K562 (cell line): ENCODE measurements at regions not wholly inside any gene's neighbourhood (a gene's known extent, or its start where the extent isn't known, plus 50 kb on each side); places are given as distances from the start of the nearest gene placed in this dataset.

Experiments
- ATAC-seq: fragments of 200-7000 bp; cut with Tn5 transposase; 3 replicates; pipeline ENCODE4 v1.9.1; 2020; ENCODE audit warnings: moderate library complexity
- BruUV-seq: library from RNA; stranded (reverse); fragments of 400-500 nt; replicated peaks from 2 replicates; lab custom pipeline; 2021; lab: Mats Ljungman, UMichigan
- CTCF ChIA-PET: fragments of 300-600 bp; formaldehyde crosslinking; extraction: SDS; loops from one replicate; lab custom pipeline; 2021; ENCODE audit warnings: low intra/inter-chr PET ratio; lab: Yijun Ruan, JAX
- POLR2A ChIA-PET: fragments of 300-600, 350-650 bp; sonication (Branson Sonifier 250); formaldehyde crosslinking; extraction: SDS; loops from one replicate; lab custom pipeline; 2021; ENCODE audit warnings: antibody characterized with exemption, inconsistent platforms; lab: Yijun Ruan, JAX
- DNase-seq, 4 experiments: peaks; one replicate each; pipeline versions ENCODE4 v3.0.0 to v3.0.0-alpha.2; 2011 to 2018; ENCODE audit warnings: low spot score in 3 of 4, mixed read lengths in 3 of 4; ENCODE audit errors: extremely low read depth in 1 of 4
- FAIRE-seq: peaks from 2 replicates; lab custom pipeline; 2011; peaks lifted over from hg19 to GRCh38; lab: Jason Lieb, UNC
- H2AFZ ChIP-seq: 2 replicates; pipeline ENCODE4 v1.6.0; 2011; ENCODE audit warnings: low read depth, low read length, control low read depth, inconsistent platforms
- H3K27ac ChIP-seq: fragments of 200-600 bp; 3 replicates; pipeline ENCODE4 v1.8.0; 2011; ENCODE audit warnings: low read depth, mild to moderate bottlenecking, control low read depth, inconsistent platforms, low read length, moderate library complexity, mixed read lengths; ENCODE audit errors: extremely low read depth
- H3K27me3 ChIP-seq, 2 experiments: fragments of 300-600 bp in 1 of 2; 2 replicates in 1 of 2; 3 replicates in 1 of 2; pipeline versions ENCODE4 v1.6.0 to v1.8.0; 2011; ENCODE audit warnings: inconsistent platforms in 2 of 2, low read length in 2 of 2, mild to moderate bottlenecking in 1 of 2, mixed read lengths in 1 of 2, moderate library complexity in 1 of 2; ENCODE audit not compliant: control insufficient read depth in 2 of 2, insufficient read depth in 2 of 2
- H3K36me3 ChIP-seq: fragments of 300-600 bp; 3 replicates; pipeline ENCODE4 v1.8.0; 2011; ENCODE audit warnings: mild to moderate bottlenecking, low read length, inconsistent platforms; ENCODE audit not compliant: control insufficient read depth, insufficient read depth
- H3K4me1 ChIP-seq, 2 experiments: fragments of 200-600 bp in 1 of 2; replicated peaks in 1 of 2; 2 replicates in 1 of 2; 3 replicates in 1 of 2; pipeline versions ENCODE4 v1.5.1 to v1.8.0; 2011; ENCODE audit warnings: inconsistent platforms in 2 of 2, low read length in 2 of 2, mild to moderate bottlenecking in 1 of 2, mixed read lengths in 1 of 2, moderate library complexity in 1 of 2; ENCODE audit not compliant: control insufficient read depth in 2 of 2, insufficient read depth in 2 of 2
- H3K4me2 ChIP-seq: 2 replicates; pipeline ENCODE4 v1.6.1; 2011; ENCODE audit warnings: low read length, control low read depth, inconsistent platforms, mixed read lengths; ENCODE audit not compliant: insufficient read depth
- H3K4me3 ChIP-seq: fragments of 200-600 bp; sonication (generic), shearing (Covaris generic); 2 replicates; pipeline ENCODE4 v1.5.1; 2016; ENCODE audit warnings: control low read depth, inconsistent platforms
- H3K79me2 ChIP-seq: fragments of 200-600 bp; 3 replicates; pipeline ENCODE4 v1.8.0; 2011; ENCODE audit warnings: low read length, inconsistent platforms; ENCODE audit not compliant: control insufficient read depth, insufficient read depth
- H3K9ac ChIP-seq, 2 experiments: 2 replicates each; pipeline versions ENCODE4 v1.6.0 to v1.6.1; 2011; ENCODE audit warnings: low read depth in 2 of 2, low read length in 2 of 2, control low read depth in 1 of 2, inconsistent platforms in 1 of 2, mild to moderate bottlenecking in 1 of 2, mixed read lengths in 1 of 2; ENCODE audit not compliant: insufficient read depth in 1 of 2
- H3K9me1 ChIP-seq: one replicate; pipeline ENCODE4 v1.6.0; 2011; ENCODE audit warnings: inconsistent platforms, mild to moderate bottlenecking, low read length, moderate library complexity; ENCODE audit not compliant: control insufficient read depth, insufficient read depth
- H3K9me3 ChIP-seq: replicated peaks from 2 replicates; pipeline ENCODE4 v1.5.1; 2011; ENCODE audit warnings: low read depth, low read length, inconsistent platforms; ENCODE audit not compliant: control insufficient read depth, insufficient read depth
- H4K20me1 ChIP-seq: replicated peaks from 2 replicates; pipeline ENCODE4 v1.6.1; 2011; ENCODE audit warnings: low read length, inconsistent platforms, mixed read lengths; ENCODE audit not compliant: control insufficient read depth, insufficient read depth
- CEBPB ChIP-seq: fragments of 450-650 bp; IDR thresholded peaks from 2 replicates; pipeline ENCODE4 v1.6.1; 2016; ENCODE audit warnings: missing genetic modification characterization, missing compliant biosample characterization
- WGBS: fragments of 100-300 bp; shearing (Covaris generic); methylation state at CpG from one replicate; pipeline ENCODE4 v1.1.6; 2016; ENCODE audit warnings: low coverage, mixed read lengths; ENCODE audit not compliant: insufficient coverage; ENCODE audit errors: missing lambda C conversion rate; 5-methylcytosine and 5-hydroxymethylcytosine counted together
- in situ Hi-C: fragments of 300-500 bp; cut with MboI; formaldehyde crosslinking; loops from 4 replicates; pipeline ENCODE4 v1.15.0; 2018; ENCODE audit warnings: inconsistent platforms, mixed read lengths
- intact Hi-C: fragments of 100-400 bp; cut with micrococcal nuclease; formaldehyde crosslinking; loops from 2 replicates; pipeline ENCODE4 v1.14.2; 2022
- TF ChIP-seq, protein P1 (sequence below): sonication (generic); formaldehyde crosslinking; IDR thresholded peaks from 2 replicates; pipeline ENCODE4 v1.8.0; 2022; ENCODE audit warnings: mild to moderate bottlenecking, missing genetic modification reagents, borderline replicate concordance

- ChIA-PET CTCF (no interaction called here), POLR2A (no interaction called here)
- H3K27me3 ChIP-seq = no peaks in the 10 kb centered on the region
- H4K20me1 ChIP-seq = no peaks in the 10 kb centered on the region
- H3K4me2 ChIP-seq = peak overlapping the region; percentile 6; the same call in 1 of the 2 replicates
- peak; percentile 80 for ATAC-seq
- FAIRE-seq = peak; percentile 74
- in situ Hi-C loops (no loop called here), intact Hi-C loops (no loop called here)
- WGBS = 5% methylated on average over 2 of the region's 2 CpGs
- BruUV-seq = no TSS peak
- peak in 2 of 4 experiments; percentile 29 to 60 for DNase-seq
- peaks cover 0 to 12% of the 10 kb centered on the region in 2 experiments; a peak in 1 of 5 replicates for H3K4me1 ChIP-seq
- H3K9ac ChIP-seq = no peak overlapping the region
- H3K4me3 ChIP-seq = no peak overlapping the region
- H3K9me1 ChIP-seq = no peaks in the 10 kb centered on the region
- no peaks in the 10 kb centered on the region for H3K79me2 ChIP-seq
- H3K36me3 ChIP-seq = no peaks in the 10 kb centered on the region
- no peaks in the 10 kb centered on the region for H3K9me3 ChIP-seq
- H3K27ac ChIP-seq = no peak overlapping the region
- TF ChIP-seq, protein P1, sequence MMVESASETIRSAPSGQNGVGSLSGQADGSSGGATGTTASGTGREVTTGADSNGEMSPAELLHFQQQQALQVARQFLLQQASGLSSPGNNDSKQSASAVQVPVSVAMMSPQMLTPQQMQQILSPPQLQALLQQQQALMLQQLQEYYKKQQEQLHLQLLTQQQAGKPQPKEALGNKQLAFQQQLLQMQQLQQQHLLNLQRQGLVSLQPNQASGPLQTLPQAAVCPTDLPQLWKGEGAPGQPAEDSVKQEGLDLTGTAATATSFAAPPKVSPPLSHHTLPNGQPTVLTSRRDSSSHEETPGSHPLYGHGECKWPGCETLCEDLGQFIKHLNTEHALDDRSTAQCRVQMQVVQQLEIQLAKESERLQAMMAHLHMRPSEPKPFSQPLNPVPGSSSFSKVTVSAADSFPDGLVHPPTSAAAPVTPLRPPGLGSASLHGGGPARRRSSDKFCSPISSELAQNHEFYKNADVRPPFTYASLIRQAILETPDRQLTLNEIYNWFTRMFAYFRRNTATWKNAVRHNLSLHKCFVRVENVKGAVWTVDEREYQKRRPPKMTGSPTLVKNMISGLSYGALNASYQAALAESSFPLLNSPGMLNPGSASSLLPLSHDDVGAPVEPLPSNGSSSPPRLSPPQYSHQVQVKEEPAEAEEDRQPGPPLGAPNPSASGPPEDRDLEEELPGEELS (CRISPR knock-in tag) = no peak
- peak; percentile 72 for TF ChIP-seq CEBPB (tag)
- H2AFZ ChIP-seq = peak overlapping the region; percentile 76
These were observed 142.8 kb upstream of the RPL34 start for GRCh38 chr4:108477527-108478108.
